ENCODE measurements at regions not wholly inside any gene's neighbourhood (a gene's known extent, or its start where the extent isn't known, plus 50 kb on each side); places are given as distances from the start of the nearest gene placed in this dataset.
"Not testable (repeated sequence)": the region's sequence is repeated elsewhere in the genome, so short reads cannot be mapped to it uniquely, and the experiment has no call there.

DNA sequence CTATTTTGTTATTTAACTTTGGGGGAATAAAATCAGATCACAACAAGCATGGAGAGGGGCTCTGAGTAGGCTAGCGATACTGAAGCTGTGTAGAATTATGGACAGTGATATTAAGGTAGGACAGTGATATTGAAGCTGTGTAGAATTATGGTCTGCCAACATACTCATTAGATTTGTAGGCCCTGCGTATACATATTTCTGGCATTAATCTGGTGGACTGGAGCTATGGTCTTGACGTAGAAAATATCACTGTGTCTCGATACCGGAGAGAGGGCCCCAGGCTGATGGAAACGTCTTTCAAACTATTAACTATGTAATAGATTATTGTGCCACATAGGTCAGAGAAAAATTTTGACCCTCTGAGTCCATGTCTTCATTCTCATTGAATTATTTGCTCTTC lies 511.4 kb downstream of the ADCYAP1 start:
- Mint-ChIP-seq H3K4me1 (ENCODE audit: low read depth) (no peaks in the 10 kb centered on the region), H3K27ac (no peak overlapping the region), H3K4me3 (no peak overlapping the region), H3K27me3 (ENCODE audit: low read depth) (no peaks in the 10 kb centered on the region), H3K36me3 (ENCODE audit: low read depth) (no peaks in the 10 kb centered on the region), H3K9me3 (peaks cover 13% of the 10 kb centered on the region)
- no peak for DNase-seq (ENCODE audit: low spot score)

DNA sequence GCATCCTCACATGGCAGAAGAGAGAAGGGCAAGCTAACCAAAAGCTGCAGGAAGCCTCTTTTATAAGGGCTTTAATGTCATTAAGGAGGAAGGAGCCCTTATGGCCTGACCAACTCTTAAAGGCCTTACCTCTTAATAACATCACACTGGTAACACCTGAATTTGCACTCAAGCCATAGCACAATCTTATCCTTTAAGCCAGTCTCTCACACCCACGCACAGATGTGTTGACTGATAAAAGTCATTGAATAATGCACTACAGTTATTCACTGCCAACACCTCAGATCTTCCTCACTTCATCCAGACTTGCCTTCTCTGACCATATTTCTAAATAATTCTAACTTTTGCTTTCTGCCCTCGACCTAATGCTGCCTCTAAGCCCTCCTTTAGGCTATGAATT lies 516.8 kb downstream of the ADCYAP1 start:
- Mint-ChIP-seq H3K36me3 (ENCODE audit: low read depth) (no peaks in the 10 kb centered on the region), H3K9me3 (peaks cover 12% of the 10 kb centered on the region), H3K4me3 (no peak overlapping the region), H3K27ac (no peak overlapping the region), H3K27me3 (ENCODE audit: low read depth) (no peaks in the 10 kb centered on the region), H3K4me1 (ENCODE audit: low read depth) (no peaks in the 10 kb centered on the region)
- DNase-seq (ENCODE audit: low spot score), result no peak

DNA sequence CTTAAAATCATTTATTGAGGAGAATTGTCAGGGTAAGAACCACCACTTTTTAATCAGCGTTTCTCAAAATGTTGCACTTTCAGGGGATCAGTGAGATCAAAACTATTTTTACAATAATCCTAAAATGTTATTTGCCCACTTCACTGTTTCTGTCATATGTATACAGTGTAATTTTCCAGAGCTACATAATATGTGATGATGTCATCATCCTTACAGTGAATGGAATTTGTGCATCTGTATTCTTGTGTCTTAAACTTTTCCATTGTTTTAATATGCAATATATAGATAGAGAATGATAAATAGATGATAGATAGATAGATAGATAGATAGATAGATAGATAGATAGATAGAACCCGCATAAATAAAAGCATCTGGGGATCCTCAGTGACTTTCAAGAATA lies 518.0 kb downstream of the ADCYAP1 start:
- H3K36me3 Mint-ChIP-seq (ENCODE audit: low read depth), result no peaks in the 10 kb centered on the region
- no peaks in the 10 kb centered on the region for H3K27me3 Mint-ChIP-seq (ENCODE audit: low read depth)
- H3K27ac Mint-ChIP-seq, result no peak overlapping the region
- DNase-seq (ENCODE audit: low spot score), result no peak
- H3K4me1 Mint-ChIP-seq (ENCODE audit: low read depth), result no peaks in the 10 kb centered on the region
- H3K9me3 Mint-ChIP-seq, result peaks cover 12% of the 10 kb centered on the region
- H3K4me3 Mint-ChIP-seq, result no peak overlapping the region

DNA sequence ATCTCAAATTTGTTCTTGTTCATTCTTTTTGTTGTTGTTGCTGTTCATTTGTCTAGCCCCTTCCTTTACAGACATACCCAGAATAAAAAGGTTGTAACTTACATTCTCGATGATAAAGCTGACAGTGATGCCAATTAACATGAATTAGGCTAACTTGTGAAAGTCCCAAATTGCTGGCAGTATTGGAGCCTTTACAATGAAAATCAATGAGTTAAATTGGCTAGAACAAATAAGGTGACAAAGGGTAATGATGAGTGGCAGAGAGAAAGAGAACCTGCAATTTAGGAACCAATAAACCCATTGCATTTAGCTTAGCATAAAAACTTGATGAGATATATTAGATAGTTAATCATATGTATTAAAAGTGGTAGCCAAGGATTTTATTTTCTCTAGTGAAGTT lies 521.0 kb downstream of the ADCYAP1 start:
- Mint-ChIP-seq H3K27ac (no peak overlapping the region), H3K9me3 (peaks cover 7% of the 10 kb centered on the region), H3K4me3 (no peak overlapping the region), H3K4me1 (ENCODE audit: low read depth) (no peaks in the 10 kb centered on the region), H3K27me3 (ENCODE audit: low read depth) (no peaks in the 10 kb centered on the region), H3K36me3 (ENCODE audit: low read depth) (no peaks in the 10 kb centered on the region)
- no peak for DNase-seq (ENCODE audit: low spot score)

DNA sequence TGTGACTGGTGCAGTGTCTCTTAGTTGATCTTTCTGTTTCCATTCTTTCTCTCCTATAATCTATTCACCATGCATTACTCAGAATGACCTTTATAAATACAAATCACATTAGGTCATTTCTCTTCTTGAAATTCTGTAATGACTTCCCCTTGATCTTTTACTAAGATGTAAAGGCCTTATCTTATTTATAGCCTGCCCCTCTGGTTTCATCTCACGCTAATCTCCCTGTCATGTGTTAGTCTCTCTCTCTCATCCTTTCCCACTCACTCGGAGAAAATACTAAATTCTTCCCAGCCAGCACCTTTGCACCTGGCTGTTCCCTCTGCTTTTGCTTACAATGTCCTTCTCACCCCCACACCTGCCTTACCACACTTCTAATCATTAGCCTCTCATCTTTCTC lies 530.8 kb downstream of the ADCYAP1 start:
- no peak for DNase-seq (ENCODE audit: low spot score)
- Mint-ChIP-seq H3K4me1 (ENCODE audit: low read depth) (no peaks in the 10 kb centered on the region), H3K27me3 (ENCODE audit: low read depth) (no peaks in the 10 kb centered on the region), H3K27ac (no peak overlapping the region), H3K4me3 (no peak overlapping the region), H3K9me3 (peaks cover 9% of the 10 kb centered on the region), H3K36me3 (ENCODE audit: low read depth) (no peaks in the 10 kb centered on the region)

DNA sequence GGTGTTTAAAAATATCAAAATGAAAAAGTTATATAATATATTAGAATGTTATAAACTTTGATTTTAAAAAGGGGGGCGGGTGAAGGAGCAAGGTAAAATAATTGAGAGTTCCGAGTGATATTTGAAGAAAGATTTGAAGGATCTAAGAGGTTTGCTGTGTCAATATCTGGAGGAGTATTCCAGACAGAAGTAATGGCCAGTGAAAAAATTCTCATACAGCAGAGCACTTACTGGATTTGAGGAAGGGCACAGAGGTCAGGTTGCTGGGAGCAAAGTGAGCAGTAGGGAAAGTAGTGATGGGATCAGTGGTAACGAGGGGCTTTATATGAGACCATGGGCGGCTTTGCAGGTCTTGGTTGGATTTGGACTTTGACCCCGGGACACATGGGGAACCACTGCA lies 531.5 kb downstream of the ADCYAP1 start:
- no peaks in the 10 kb centered on the region for H3K36me3 Mint-ChIP-seq (ENCODE audit: low read depth)
- no peak for DNase-seq (ENCODE audit: low spot score)
- H3K27ac Mint-ChIP-seq, result no peak overlapping the region
- no peaks in the 10 kb centered on the region for H3K4me1 Mint-ChIP-seq (ENCODE audit: low read depth)
- H3K9me3 Mint-ChIP-seq, result peaks cover 9% of the 10 kb centered on the region
- no peak overlapping the region for H3K4me3 Mint-ChIP-seq
- H3K27me3 Mint-ChIP-seq (ENCODE audit: low read depth), result no peaks in the 10 kb centered on the region

DNA sequence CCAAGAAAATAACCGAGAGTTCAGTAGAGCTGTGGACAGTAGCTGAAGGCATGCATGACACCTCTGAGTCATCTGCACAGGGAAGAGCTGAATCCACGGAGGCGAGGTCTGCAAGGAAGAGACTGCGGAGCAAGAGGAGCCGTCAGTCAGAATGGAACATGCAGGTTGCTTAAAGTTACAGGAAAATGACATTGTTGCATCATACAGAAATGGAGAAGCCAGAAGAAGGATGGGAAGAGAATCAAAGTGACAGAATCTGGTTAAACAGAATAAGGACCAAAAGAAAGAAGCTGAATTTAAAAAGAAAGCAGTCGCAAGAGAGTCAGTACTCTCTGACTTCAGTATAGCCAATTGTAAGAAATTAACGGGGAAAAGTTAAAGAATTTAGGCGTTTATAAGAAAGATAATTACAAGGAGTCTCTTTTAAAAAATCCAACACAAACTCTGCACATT lies 533.8 kb downstream of the ADCYAP1 start:
- H3K9me3 Mint-ChIP-seq, result peaks cover 9% of the 10 kb centered on the region
- no peak for DNase-seq (ENCODE audit: low spot score)
- no peaks in the 10 kb centered on the region for H3K27me3 Mint-ChIP-seq (ENCODE audit: low read depth)
- no peak overlapping the region for H3K27ac Mint-ChIP-seq
- no peak overlapping the region for H3K4me3 Mint-ChIP-seq
- H3K4me1 Mint-ChIP-seq (ENCODE audit: low read depth), result no peaks in the 10 kb centered on the region
- no peaks in the 10 kb centered on the region for H3K36me3 Mint-ChIP-seq (ENCODE audit: low read depth)

DNA sequence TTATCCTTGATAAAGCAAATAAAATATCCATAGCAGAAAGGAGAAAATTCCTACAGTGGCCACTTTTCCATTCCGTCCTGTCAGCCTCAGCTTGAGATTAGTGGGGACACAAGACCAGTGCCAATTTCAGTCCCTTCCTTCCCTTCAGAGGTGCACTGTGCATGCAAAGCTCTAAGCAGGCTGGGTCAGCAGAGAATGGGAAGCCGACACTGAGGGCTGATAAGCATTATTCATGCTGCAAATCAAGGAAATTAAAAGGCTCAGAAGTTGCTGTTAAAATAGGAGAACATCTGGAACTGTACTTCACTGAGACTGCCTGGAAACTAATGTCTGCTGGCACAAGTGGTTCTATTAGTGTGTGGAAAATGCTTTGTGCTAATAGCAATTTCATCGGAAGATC lies 534.3 kb downstream of the ADCYAP1 start:
- Mint-ChIP-seq H3K9me3 (peaks cover 9% of the 10 kb centered on the region), H3K4me3 (no peak overlapping the region), H3K27ac (no peak overlapping the region), H3K36me3 (ENCODE audit: low read depth) (no peaks in the 10 kb centered on the region), H3K27me3 (ENCODE audit: low read depth) (no peaks in the 10 kb centered on the region), H3K4me1 (ENCODE audit: low read depth) (no peaks in the 10 kb centered on the region)
- no peak for DNase-seq (ENCODE audit: low spot score)

DNA sequence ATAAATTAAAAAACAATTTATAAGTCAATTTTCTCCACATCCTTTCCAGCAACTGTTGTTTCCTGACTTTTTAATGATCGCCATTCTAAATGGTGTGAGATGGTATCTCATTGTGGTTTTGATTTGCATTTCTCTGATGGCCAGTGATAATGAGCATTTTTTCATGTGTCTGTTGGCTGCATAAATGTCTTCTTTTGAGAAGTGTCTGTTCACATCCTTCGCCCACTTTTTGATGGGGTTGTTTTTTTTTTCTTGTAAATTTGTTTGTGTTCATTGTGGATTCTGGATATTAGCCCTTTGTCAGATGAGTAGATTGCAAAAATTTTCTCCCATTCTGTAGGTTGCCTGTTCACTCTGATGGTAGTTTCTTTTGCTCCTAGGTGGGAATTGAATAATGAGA lies 539.4 kb downstream of the ADCYAP1 start:
- H3K9me3 Mint-ChIP-seq; H3K4me3 Mint-ChIP-seq; H3K36me3 Mint-ChIP-seq (ENCODE audit: low read depth); H3K4me1 Mint-ChIP-seq (ENCODE audit: low read depth); H3K27ac Mint-ChIP-seq; DNase-seq (ENCODE audit: low spot score); H3K27me3 Mint-ChIP-seq (ENCODE audit: low read depth): not testable (repeated sequence)

DNA sequence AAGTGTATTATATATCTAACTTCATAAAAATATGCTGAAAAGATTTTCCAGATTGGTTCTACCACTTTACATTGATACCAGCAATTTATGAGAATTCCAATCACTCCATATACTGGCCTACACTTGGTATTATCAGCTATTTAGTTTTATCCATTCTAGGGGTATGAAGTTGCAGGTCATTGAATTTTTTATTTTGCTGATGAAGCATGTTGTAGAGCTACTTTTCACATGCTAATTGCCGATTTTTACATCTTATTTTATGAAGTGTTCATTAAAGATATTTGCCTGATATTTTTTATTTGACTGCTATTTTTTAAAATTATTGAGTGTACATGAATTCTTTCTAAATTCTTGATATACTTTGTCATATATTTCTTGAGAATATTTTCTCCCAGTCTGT lies 542.1 kb downstream of the ADCYAP1 start:
- Mint-ChIP-seq H3K27me3 (ENCODE audit: low read depth) (no peaks in the 10 kb centered on the region), H3K4me1 (ENCODE audit: low read depth) (no peaks in the 10 kb centered on the region), H3K9me3 (no peaks in the 10 kb centered on the region), H3K36me3 (ENCODE audit: low read depth) (no peaks in the 10 kb centered on the region), H3K4me3 (no peak overlapping the region), H3K27ac (no peak overlapping the region)
- no peak for DNase-seq (ENCODE audit: low spot score)

DNA sequence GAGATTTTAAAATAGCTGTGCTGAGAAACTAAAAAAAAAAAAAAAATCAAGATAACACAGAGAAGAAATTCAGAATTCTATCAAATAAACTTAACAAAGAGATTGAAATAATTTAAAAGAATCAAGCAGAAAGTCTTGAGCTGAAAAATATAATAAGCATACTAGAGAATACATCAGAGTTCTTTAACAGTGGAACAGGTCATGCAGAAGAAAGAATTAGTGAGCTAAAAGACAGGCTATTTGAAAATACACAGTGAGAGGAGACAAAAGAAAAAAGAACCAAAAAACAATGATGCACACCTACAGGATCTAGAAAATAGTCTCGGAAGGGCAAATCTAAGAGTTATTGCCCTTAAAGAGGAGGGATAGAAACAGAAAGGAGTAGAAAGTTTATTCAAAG lies 548.1 kb downstream of the ADCYAP1 start:
- H3K4me1 Mint-ChIP-seq (ENCODE audit: low read depth), result no peaks in the 10 kb centered on the region
- no peak overlapping the region for H3K4me3 Mint-ChIP-seq
- DNase-seq (ENCODE audit: low spot score), result no peak
- H3K9me3 Mint-ChIP-seq, result peaks cover 26% of the 10 kb centered on the region
- no peaks in the 10 kb centered on the region for H3K27me3 Mint-ChIP-seq (ENCODE audit: low read depth)
- no peaks in the 10 kb centered on the region for H3K36me3 Mint-ChIP-seq (ENCODE audit: low read depth)
- H3K27ac Mint-ChIP-seq, result no peak overlapping the region

DNA sequence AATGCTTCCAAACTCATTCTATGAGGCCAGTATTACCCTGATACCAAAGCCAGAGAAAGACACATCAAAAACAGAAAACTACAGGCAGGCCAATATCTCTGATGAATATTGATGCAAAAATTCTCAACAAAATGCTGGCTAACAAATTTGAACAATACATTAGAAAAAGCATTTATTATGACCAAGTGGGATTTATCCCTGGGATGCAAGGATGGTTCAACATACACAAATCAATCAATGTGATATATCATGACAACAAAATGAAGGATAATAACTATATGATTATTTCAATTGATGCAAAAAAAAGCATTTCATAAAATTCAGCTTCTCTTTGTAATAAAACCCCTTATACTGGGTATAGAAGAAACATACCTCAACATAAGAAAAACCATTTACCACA lies 550.9 kb downstream of the ADCYAP1 start:
- no peak for DNase-seq (ENCODE audit: low spot score)
- Mint-ChIP-seq H3K36me3 (ENCODE audit: low read depth) (no peaks in the 10 kb centered on the region), H3K9me3 (peaks cover 32% of the 10 kb centered on the region), H3K4me1 (ENCODE audit: low read depth) (no peaks in the 10 kb centered on the region), H3K4me3 (no peak overlapping the region), H3K27ac (no peak overlapping the region), H3K27me3 (ENCODE audit: low read depth) (no peaks in the 10 kb centered on the region)

DNA sequence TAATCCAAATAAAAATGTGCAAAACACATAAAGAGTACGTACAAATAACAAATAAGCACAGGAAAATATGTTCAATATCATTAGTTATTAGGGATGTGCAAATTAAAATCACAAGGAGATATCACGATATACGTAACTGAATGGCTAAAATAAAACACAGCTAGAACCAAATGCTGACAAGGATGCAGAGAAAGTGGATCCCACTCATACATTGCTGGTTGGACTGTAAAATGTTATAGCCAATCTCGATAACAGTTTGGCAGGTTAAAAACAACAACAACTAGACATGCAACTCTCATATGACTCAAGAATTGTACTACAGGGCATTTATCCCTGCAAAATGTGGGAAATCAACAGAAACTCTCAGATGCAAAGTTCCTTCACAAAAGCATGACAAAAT lies 553.9 kb downstream of the ADCYAP1 start:
- Mint-ChIP-seq H3K4me3 (no peak overlapping the region), H3K36me3 (ENCODE audit: low read depth) (no peaks in the 10 kb centered on the region)

DNA sequence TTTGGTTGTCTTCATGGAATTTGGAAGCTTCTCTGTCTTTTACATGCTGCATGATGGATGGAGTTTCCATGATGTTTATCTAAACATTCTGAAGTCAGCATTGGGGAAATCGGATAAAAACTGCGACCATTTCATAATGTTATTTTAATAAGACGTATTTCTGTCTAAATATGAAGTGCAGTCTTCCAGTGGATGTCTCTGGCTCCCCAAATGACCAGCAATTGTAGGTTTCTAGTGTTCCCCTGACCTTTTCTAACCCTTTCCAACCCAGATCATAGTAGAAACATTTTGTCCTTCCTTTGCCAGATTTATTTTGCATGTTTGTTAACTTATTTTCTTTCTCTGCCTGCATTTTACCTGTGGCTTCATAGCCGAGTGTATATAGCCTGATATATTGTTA lies 559.3 kb downstream of the ADCYAP1 start:
- no peak for DNase-seq (ENCODE audit: low spot score)
- Mint-ChIP-seq H3K4me3 (no peak overlapping the region), H3K9me3 (peaks cover 15% of the 10 kb centered on the region), H3K36me3 (ENCODE audit: low read depth) (no peaks in the 10 kb centered on the region), H3K27me3 (ENCODE audit: low read depth) (no peaks in the 10 kb centered on the region), H3K4me1 (ENCODE audit: low read depth) (peaks cover 2% of the 10 kb centered on the region), H3K27ac (no peak overlapping the region)

More for the DNA sequence above, 553.9 kb downstream of the ADCYAP1 start:
- Mint-ChIP-seq H3K27me3 (ENCODE audit: low read depth) (no peaks in the 10 kb centered on the region), H3K27ac (no peak overlapping the region), H3K9me3 (peaks cover 28% of the 10 kb centered on the region), H3K4me1 (ENCODE audit: low read depth) (no peaks in the 10 kb centered on the region)
- no peak for DNase-seq (ENCODE audit: low spot score)

DNA sequence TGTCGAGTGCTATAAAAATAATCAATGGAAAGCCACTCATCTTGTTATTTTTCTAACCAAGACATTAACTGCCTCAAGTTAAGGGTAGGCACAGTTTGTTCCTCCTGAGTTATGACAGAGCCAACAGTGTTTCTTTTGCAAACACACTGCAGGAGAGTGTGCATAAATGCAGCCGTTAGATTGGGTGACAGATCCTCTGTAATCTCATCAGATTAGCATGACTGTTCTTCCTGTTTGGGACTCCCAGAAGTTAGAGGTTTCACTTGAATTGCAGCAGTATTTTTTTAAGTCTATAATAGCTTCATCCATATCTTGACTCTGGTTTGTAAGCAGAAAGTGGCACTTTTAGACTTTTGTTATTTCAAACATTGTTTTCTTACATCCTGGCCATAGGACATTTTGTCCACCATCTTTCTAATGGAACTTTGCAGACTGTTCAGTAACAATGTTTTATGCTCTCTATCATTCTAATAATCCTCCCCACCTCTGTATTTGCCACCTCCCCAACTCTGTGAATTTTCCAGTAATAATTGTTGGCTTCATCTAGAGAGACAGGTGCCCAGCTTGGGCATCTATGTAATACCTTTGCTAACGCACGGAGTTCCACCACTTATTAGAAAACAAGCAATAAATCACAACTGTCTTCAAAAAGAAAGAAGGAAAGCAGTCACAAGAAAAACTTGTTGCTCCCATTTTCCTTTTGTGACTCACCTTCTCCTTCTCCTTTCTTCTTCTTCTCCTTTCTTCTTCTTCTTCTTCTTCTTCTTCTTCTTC lies 560.0 kb downstream of the ADCYAP1 start:
- H3K4me1 Mint-ChIP-seq (ENCODE audit: low read depth), result peaks cover 2% of the 10 kb centered on the region
- DNase-seq (ENCODE audit: low spot score), result no peak
- no peaks in the 10 kb centered on the region for H3K27me3 Mint-ChIP-seq (ENCODE audit: low read depth)

More for the DNA sequence above, 560.0 kb downstream of the ADCYAP1 start:
- Mint-ChIP-seq H3K4me3 (no peak overlapping the region), H3K27ac (no peak overlapping the region), H3K36me3 (ENCODE audit: low read depth) (no peaks in the 10 kb centered on the region), H3K9me3 (peaks cover 15% of the 10 kb centered on the region)
